ENCODE measurements at regions not wholly inside any gene's neighbourhood (a gene's known extent, or its start where the extent isn't known, plus 50 kb on each side); places are given as distances from the start of the nearest gene placed in this dataset.

DNA sequence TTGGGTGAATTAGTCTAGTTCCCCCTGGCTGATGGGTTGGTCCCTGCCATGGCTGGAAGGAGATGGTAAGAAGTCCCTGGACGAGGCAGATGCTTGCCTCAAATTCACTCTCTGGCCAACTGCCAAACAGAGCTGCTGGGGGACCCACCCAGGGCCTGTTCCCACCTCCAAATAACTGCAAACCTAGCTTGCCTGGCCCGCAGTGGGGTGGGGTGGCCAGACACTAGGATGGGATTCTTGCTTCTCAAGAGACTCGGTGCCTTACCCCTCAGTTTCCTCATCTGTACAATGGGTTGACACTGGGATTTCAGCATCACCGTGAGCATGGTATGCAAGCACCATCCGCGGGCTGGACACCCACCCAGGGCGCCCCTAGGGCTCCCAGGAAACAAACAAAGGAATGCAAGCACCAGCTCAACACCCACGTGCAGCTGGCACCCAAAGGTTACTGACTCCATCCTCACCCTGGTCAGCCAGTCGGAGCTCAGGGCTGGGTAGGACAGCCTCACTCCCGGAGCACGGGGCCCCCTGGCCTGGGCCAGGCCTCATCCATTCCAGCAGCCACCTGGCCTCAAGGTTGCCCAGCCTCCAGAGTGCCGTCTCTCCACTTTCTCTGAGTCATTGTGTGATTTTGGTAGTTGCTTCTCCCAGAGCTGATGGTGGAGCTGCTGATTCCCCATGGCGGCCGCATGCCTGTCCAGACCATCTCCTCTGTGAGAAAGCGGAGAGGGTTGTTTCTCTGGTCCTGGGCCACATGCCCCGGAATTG, 205.2 kb upstream of the RTL1 start:
- no peak for TF ChIP-seq EP300 (conservative IDR thresholded peaks at IDR 0.05; ENCODE audit: poor library complexity, severe bottlenecking)
- TF ChIP-seq, protein P1, sequence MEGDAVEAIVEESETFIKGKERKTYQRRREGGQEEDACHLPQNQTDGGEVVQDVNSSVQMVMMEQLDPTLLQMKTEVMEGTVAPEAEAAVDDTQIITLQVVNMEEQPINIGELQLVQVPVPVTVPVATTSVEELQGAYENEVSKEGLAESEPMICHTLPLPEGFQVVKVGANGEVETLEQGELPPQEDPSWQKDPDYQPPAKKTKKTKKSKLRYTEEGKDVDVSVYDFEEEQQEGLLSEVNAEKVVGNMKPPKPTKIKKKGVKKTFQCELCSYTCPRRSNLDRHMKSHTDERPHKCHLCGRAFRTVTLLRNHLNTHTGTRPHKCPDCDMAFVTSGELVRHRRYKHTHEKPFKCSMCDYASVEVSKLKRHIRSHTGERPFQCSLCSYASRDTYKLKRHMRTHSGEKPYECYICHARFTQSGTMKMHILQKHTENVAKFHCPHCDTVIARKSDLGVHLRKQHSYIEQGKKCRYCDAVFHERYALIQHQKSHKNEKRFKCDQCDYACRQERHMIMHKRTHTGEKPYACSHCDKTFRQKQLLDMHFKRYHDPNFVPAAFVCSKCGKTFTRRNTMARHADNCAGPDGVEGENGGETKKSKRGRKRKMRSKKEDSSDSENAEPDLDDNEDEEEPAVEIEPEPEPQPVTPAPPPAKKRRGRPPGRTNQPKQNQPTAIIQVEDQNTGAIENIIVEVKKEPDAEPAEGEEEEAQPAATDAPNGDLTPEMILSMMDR (IDR thresholded peaks at IDR 0.05; ENCODE audit: poor library complexity, severe bottlenecking) = no peak
- TF ChIP-seq TAF1 (IDR thresholded peaks at IDR 0.05; ENCODE audit: low read depth) = no peak

All from neural cell (in vitro differentiated cells).